Naive thymus-derived CD4-positive, alpha-beta T cell (primary cell): ENCODE measurements at regions not wholly inside any gene's neighbourhood (a gene's known extent, or its start where the extent isn't known, plus 50 kb on each side); places are given as distances from the start of the nearest gene placed in this dataset.

ENCODE experiments used
- ATAC-seq: fragments of 150-1000 bp; cut with Tn5 transposase; 2 replicates; pipeline ENCODE4 v1.10.0; 2021; ENCODE audit warnings: mild to moderate bottlenecking, moderate library complexity
- CTCF ChIA-PET: fragments of 350-600 bp; sonication (Branson Sonifier 250); formaldehyde crosslinking; loops from one replicate; lab custom pipeline; 2021; ENCODE audit warnings: antibody characterized with exemption; lab: Charles Lee
- POLR2A ChIA-PET: fragments of 350-600 bp; sonication (Branson Sonifier 250); formaldehyde crosslinking; loops from one replicate; lab custom pipeline; 2021; ENCODE audit warnings: antibody characterized with exemption, inconsistent platforms; lab: Charles Lee
- DNase-seq, 9 donors: peaks; one replicate each; pipeline versions ENCODE4 v3.0.0 to v3.0.0-alpha.2; 2020 to 2022; ENCODE audit warnings: mixed read lengths in 1 of 9
- H3K27ac ChIP-seq: one replicate; pipeline ENCODE4 v1.7.0; 2013; ENCODE audit warnings: mild to moderate bottlenecking, low read depth, low read length, moderate library complexity
- H3K27me3 ChIP-seq, 2 donors: one replicate each; pipeline ENCODE4 v1.7.0; 2013; ENCODE audit warnings: low read length in 2 of 2, mild to moderate bottlenecking in 2 of 2, moderate library complexity in 2 of 2; ENCODE audit not compliant: control insufficient read depth in 2 of 2, insufficient read depth in 2 of 2
- H3K36me3 ChIP-seq, 3 experiments: 1 replicate in 2 of 3; 2 replicates in 1 of 3; pipeline ENCODE4 v1.7.0; 2013; ENCODE audit warnings: low read length in 3 of 3, mild to moderate bottlenecking in 3 of 3, moderate library complexity in 1 of 3; ENCODE audit not compliant: insufficient read depth in 3 of 3, control insufficient read depth in 2 of 3
- H3K4me1 ChIP-seq, 2 donors: one replicate each; pipeline ENCODE4 v1.7.0; 2013; ENCODE audit warnings: low read length in 2 of 2, mild to moderate bottlenecking in 2 of 2, moderate library complexity in 1 of 2; ENCODE audit not compliant: control insufficient read depth in 2 of 2, insufficient read depth in 2 of 2
- H3K4me3 ChIP-seq: 2 replicates; pipeline ENCODE4 v1.7.0; 2013; ENCODE audit warnings: mild to moderate bottlenecking, low read length
- H3K9me3 ChIP-seq, 3 experiments: 1 replicate in 2 of 3; 2 replicates in 1 of 3; pipeline ENCODE4 v1.7.0; 2013; ENCODE audit warnings: low read length in 3 of 3; ENCODE audit not compliant: control insufficient read depth in 2 of 3
- H3K27ac Mint-ChIP-seq, 9 donors: one replicate each; pipeline ENCODE4 v1.8.0; 2020 to 2022; ENCODE audit warnings: mixed read lengths in 9 of 9, mild to moderate bottlenecking in 8 of 9, moderate library complexity in 5 of 9, inconsistent platforms in 2 of 9
- H3K27me3 Mint-ChIP-seq, 5 donors: one replicate each; pipeline ENCODE4 v1.8.0; 2021 to 2022; ENCODE audit warnings: mixed read lengths in 5 of 5, mild to moderate bottlenecking in 1 of 5
- H3K36me3 Mint-ChIP-seq, 5 donors: one replicate each; pipeline ENCODE4 v1.8.0; 2020 to 2022; ENCODE audit warnings: mixed read lengths in 5 of 5, mild to moderate bottlenecking in 3 of 5, inconsistent platforms in 1 of 5
- H3K4me1 Mint-ChIP-seq, 7 donors: one replicate each; pipeline ENCODE4 v1.8.0; 2020 to 2022; ENCODE audit warnings: mixed read lengths in 7 of 7, mild to moderate bottlenecking in 3 of 7, inconsistent platforms in 1 of 7
- H3K4me3 Mint-ChIP-seq, 10 donors: one replicate each; pipeline ENCODE4 v1.8.0; 2020 to 2022; ENCODE audit warnings: mild to moderate bottlenecking in 10 of 10, mixed read lengths in 10 of 10, moderate library complexity in 6 of 10, inconsistent platforms in 2 of 10
- H3K9me3 Mint-ChIP-seq, 11 donors: one replicate each; pipeline ENCODE4 v1.8.0; 2020 to 2022; ENCODE audit warnings: mixed read lengths in 11 of 11, mild to moderate bottlenecking in 4 of 11, inconsistent platforms in 1 of 11, moderate library complexity in 1 of 11
- intact Hi-C, 2 donors: fragments of 100-400 bp; cut with micrococcal nuclease; formaldehyde crosslinking; loops; one replicate each; pipeline ENCODE4 v1.15.1; 2023

- H3K36me3 Mint-ChIP-seq = no peaks in the 10 kb centered on the region
- no peaks in the 10 kb centered on the region for H3K27me3 Mint-ChIP-seq
- H3K4me1 Mint-ChIP-seq = no peaks in the 10 kb centered on the region
- Histone ChIP-seq H3K27me3 (no peaks in the 10 kb centered on the region), H3K9me3 (no peaks in the 10 kb centered on the region), H3K4me1 (no peaks in the 10 kb centered on the region), H3K4me3 (no peak overlapping the region), H3K36me3 (no peaks in the 10 kb centered on the region), H3K27ac (no peak overlapping the region)
- H3K9me3 Mint-ChIP-seq = peaks cover 0 to 7% (median 0%) of the 10 kb centered on the region in 11 donors
- ChIA-PET CTCF (no interaction called here), POLR2A (no interaction called here)
- H3K4me3 Mint-ChIP-seq = no peak overlapping the region
- DNase-seq = no peak
- H3K27ac Mint-ChIP-seq = no peak overlapping the region
- no peak for ATAC-seq
- intact Hi-C loops = no loop called here
Observed at GRCh38 chr18:61201511-61201910, 131.7 kb upstream of the CDH20 start.

- H3K9me3 ChIP-seq = no peaks in the 10 kb centered on the region
- ATAC-seq = no peak
Observed at GRCh38 chr18:61203151-61203550, 130.1 kb upstream of the CDH20 start.

GRCh38 chr18:61209801-61210200, 123.4 kb upstream of the CDH20 start:
- H3K27me3 Mint-ChIP-seq = no peaks in the 10 kb centered on the region
- CTCF ChIA-PET = interaction anchor here (0.6 kb wide), 1 partner anchor 16 kb away, joined by 3 read pairs; no protein-coding TSS in a partner anchor
- intact Hi-C loops = no loop called here

More at GRCh38 chr18:61203151-61203550, 130.1 kb upstream of the CDH20 start:
- H3K4me1 ChIP-seq = no peaks in the 10 kb centered on the region
- H3K36me3 ChIP-seq = no peaks in the 10 kb centered on the region
- intact Hi-C loops = no loop called here
- H3K27me3 ChIP-seq = no peaks in the 10 kb centered on the region
- Mint-ChIP-seq H3K4me3 (no peak overlapping the region), H3K9me3 (peaks cover 0 to 3% (median 0%) of the 10 kb centered on the region in 11 donors), H3K36me3 (no peaks in the 10 kb centered on the region), H3K27me3 (no peaks in the 10 kb centered on the region), H3K27ac (no peak overlapping the region), H3K4me1 (no peaks in the 10 kb centered on the region)
- no peak for DNase-seq
- ChIA-PET CTCF (no interaction called here), POLR2A (no interaction called here)
- no peak overlapping the region for H3K27ac ChIP-seq
- H3K4me3 ChIP-seq = no peak overlapping the region

GRCh38 chr18:61216051-61216450, 117.2 kb upstream of the CDH20 start:
- H3K9me3 ChIP-seq = peaks cover 0 to 5% (median 0%) of the 10 kb centered on the region in 3 experiments
- no peak overlapping the region for H3K4me3 ChIP-seq
- Mint-ChIP-seq H3K9me3 (peaks cover 0 to 13% (median 5%) of the 10 kb centered on the region in 11 donors), H3K4me3 (no peak overlapping the region), H3K36me3 (no peaks in the 10 kb centered on the region), H3K4me1 (no peaks in the 10 kb centered on the region), H3K27ac (no peak overlapping the region), H3K27me3 (no peaks in the 10 kb centered on the region)
- POLR2A ChIA-PET = no interaction called here
- CTCF ChIA-PET = no interaction called here
- intact Hi-C loops = no loop called here
- H3K4me1 ChIP-seq = no peaks in the 10 kb centered on the region
- H3K27me3 ChIP-seq = no peaks in the 10 kb centered on the region
- no peak overlapping the region for H3K27ac ChIP-seq
- ATAC-seq = no peak
- no peak for DNase-seq
- H3K36me3 ChIP-seq = no peaks in the 10 kb centered on the region

More at GRCh38 chr18:61209801-61210200, 123.4 kb upstream of the CDH20 start:
- Histone ChIP-seq H3K36me3 (no peaks in the 10 kb centered on the region), H3K27me3 (no peaks in the 10 kb centered on the region), H3K9me3 (peaks cover 0 to 5% (median 0%) of the 10 kb centered on the region in 3 experiments), H3K27ac (no peak overlapping the region), H3K4me1 (no peaks in the 10 kb centered on the region), H3K4me3 (no peak overlapping the region)
- Mint-ChIP-seq H3K4me3 (no peak overlapping the region), H3K36me3 (no peaks in the 10 kb centered on the region), H3K9me3 (peaks cover 0 to 14% (median 2%) of the 10 kb centered on the region in 11 donors), H3K4me1 (no peaks in the 10 kb centered on the region), H3K27ac (no peak overlapping the region)
- ATAC-seq (no peak), DNase-seq (no peak)
- POLR2A ChIA-PET = no interaction called here

- no peak overlapping the region for H3K27ac ChIP-seq
- H3K36me3 ChIP-seq = no peaks in the 10 kb centered on the region
- Mint-ChIP-seq H3K27ac (no peak overlapping the region), H3K4me1 (no peaks in the 10 kb centered on the region), H3K4me3 (no peak overlapping the region), H3K36me3 (no peaks in the 10 kb centered on the region), H3K9me3 (peaks cover 0 to 30% (median 8%) of the 10 kb centered on the region in 11 donors), H3K27me3 (no peaks in the 10 kb centered on the region)
- DNase-seq = no peak
- H3K27me3 ChIP-seq = no peaks in the 10 kb centered on the region
- H3K9me3 ChIP-seq = no peaks in the 10 kb centered on the region
- no peak overlapping the region for H3K4me3 ChIP-seq
- H3K4me1 ChIP-seq = no peaks in the 10 kb centered on the region
- intact Hi-C loops = no loop called here
- ChIA-PET POLR2A (no interaction called here), CTCF (no interaction called here)
- no peak for ATAC-seq
Observed at GRCh38 chr18:61222206-61222605, 111.0 kb upstream of the CDH20 start.

GRCh38 chr18:61225336-61225735, 107.9 kb upstream of the CDH20 start:
- no peak overlapping the region for H3K4me3 ChIP-seq
- ChIA-PET POLR2A (no interaction called here), CTCF (no interaction called here)
- DNase-seq (no peak), ATAC-seq (no peak)
- Mint-ChIP-seq H3K36me3 (no peaks in the 10 kb centered on the region), H3K4me1 (no peaks in the 10 kb centered on the region), H3K4me3 (no peak overlapping the region), H3K27ac (no peak overlapping the region), H3K27me3 (no peaks in the 10 kb centered on the region), H3K9me3 (peaks cover 0 to 27% (median 5%) of the 10 kb centered on the region in 11 donors)
- no peaks in the 10 kb centered on the region for H3K9me3 ChIP-seq
- no peaks in the 10 kb centered on the region for H3K27me3 ChIP-seq
- H3K36me3 ChIP-seq = no peaks in the 10 kb centered on the region
- intact Hi-C loops = no loop called here
- H3K4me1 ChIP-seq = no peaks in the 10 kb centered on the region
- no peak overlapping the region for H3K27ac ChIP-seq

GRCh38 chr18:61236356-61237057, 96.7 kb upstream of the CDH20 start:
- H3K9me3 Mint-ChIP-seq = peaks cover 0 to 6% (median 0%) of the 10 kb centered on the region in 11 donors
- POLR2A ChIA-PET = no interaction called here
- H3K4me3 ChIP-seq = no peak overlapping the region
- no peak overlapping the region for H3K27ac ChIP-seq
- no peaks in the 10 kb centered on the region for H3K27me3 Mint-ChIP-seq
- no peak overlapping the region for H3K27ac Mint-ChIP-seq
- no peaks in the 10 kb centered on the region for H3K4me1 Mint-ChIP-seq
- H3K36me3 ChIP-seq = no peaks in the 10 kb centered on the region
- no peaks in the 10 kb centered on the region for H3K27me3 ChIP-seq
- H3K36me3 Mint-ChIP-seq = no peaks in the 10 kb centered on the region
- no peak overlapping the region for H3K4me3 Mint-ChIP-seq
- H3K4me1 ChIP-seq = no peaks in the 10 kb centered on the region
- CTCF ChIA-PET = no interaction called here
- no peak for ATAC-seq
- DNase-seq = no peak
- H3K9me3 ChIP-seq = no peaks in the 10 kb centered on the region
- intact Hi-C loops = no loop called here
